HEK293 (cell line): ENCODE measurements at regions not wholly inside any gene's neighbourhood (a gene's known extent, or its start where the extent isn't known, plus 50 kb on each side); places are given as distances from the start of the nearest gene placed in this dataset.

ENCODE experiments used
- CTCF ChIA-PET: fragments of 350-600 bp; formaldehyde crosslinking; extraction: SDS; loops from one replicate; lab custom pipeline; 2021; ENCODE audit warnings: antibody characterized with exemption; lab: Yijun Ruan, JAX
- POLR2A ChIA-PET: fragments of 300-600 bp; formaldehyde crosslinking; extraction: SDS; loops from one replicate; lab custom pipeline; 2020; ENCODE audit warnings: antibody characterized with exemption, inconsistent platforms; lab: Yijun Ruan, JAX
- H3K27ac ChIP-seq: fragments of 200-500 bp; sonication (Bioruptor generic); 2 replicates; pipeline ENCODE4 v1.5.1; 2014; ENCODE audit warnings: low read depth, low read length, control low read depth, inconsistent platforms; ENCODE audit errors: extremely low read depth
- H3K36me3 ChIP-seq, 2 experiments: fragments of 200-500 bp in 1 of 2; sonication (Bioruptor generic) in 1 of 2; 1 replicate in 1 of 2; 2 replicates in 1 of 2; pipeline ENCODE4 v1.5.1; 2014 to 2017; ENCODE audit warnings: inconsistent platforms in 2 of 2, low read length in 2 of 2; ENCODE audit not compliant: control insufficient read depth in 2 of 2, insufficient read depth in 1 of 2
- H3K4me1 ChIP-seq: fragments of 200-500 bp; sonication (Bioruptor generic); 2 replicates; pipeline ENCODE4 v1.5.1; 2014; ENCODE audit warnings: mild to moderate bottlenecking, low read length, inconsistent platforms; ENCODE audit not compliant: control insufficient read depth, insufficient read depth
- H3K4me3 ChIP-seq: 2 replicates; pipeline ENCODE4 v1.5.1; 2011; ENCODE audit warnings: low read depth, mild to moderate bottlenecking, control low read depth, low read length, moderate library complexity
- H3K9me3 ChIP-seq: fragments of 200-500 bp; sonication (Bioruptor generic); 2 replicates; pipeline ENCODE4 v1.5.1; 2014; ENCODE audit warnings: low read depth, low read length, inconsistent platforms; ENCODE audit not compliant: control insufficient read depth, insufficient read depth
- HOXA7 ChIP-seq: sonication (generic); formaldehyde crosslinking; IDR thresholded peaks from 2 replicates; pipeline ENCODE4 v1.8.1; 2022; ENCODE audit warnings: missing genetic modification reagents, borderline replicate concordance
- HOXC10 ChIP-seq: sonication (generic); formaldehyde crosslinking; IDR thresholded peaks from 2 replicates; pipeline ENCODE4 v1.8.1; 2023; ENCODE audit warnings: mild to moderate bottlenecking, missing genetic modification reagents
- KLF9 ChIP-seq: fragments of 450-650 bp; formaldehyde crosslinking; IDR thresholded peaks from 2 replicates; pipeline ENCODE4 v1.5.1; 2016; ENCODE audit warnings: missing biosample characterization, missing genetic modification characterization, low read depth
- REPIN1 ChIP-seq: fragments of 450-650 bp; formaldehyde crosslinking; IDR thresholded peaks from 2 replicates; pipeline ENCODE4 v1.5.1; 2017; ENCODE audit warnings: missing biosample characterization, missing genetic modification characterization, low read depth
- SCRT1 ChIP-seq: fragments of 450-650 bp; formaldehyde crosslinking; IDR thresholded peaks from 2 replicates; pipeline ENCODE4 v1.5.1; 2016; ENCODE audit warnings: missing biosample characterization, missing genetic modification characterization, borderline replicate concordance
- SP7 ChIP-seq: fragments of 450-650 bp; formaldehyde crosslinking; IDR thresholded peaks from 2 replicates; pipeline ENCODE4 v1.5.1; 2016; ENCODE audit warnings: missing biosample characterization, missing genetic modification characterization
- YY1 ChIP-seq: fragments of 450-650 bp; formaldehyde crosslinking; IDR thresholded peaks from 2 replicates; pipeline ENCODE4 v1.5.1; 2018; ENCODE audit warnings: missing biosample characterization, missing genetic modification characterization
- ZBTB20 ChIP-seq: fragments of 450-650 bp; formaldehyde crosslinking; IDR thresholded peaks from 2 replicates; pipeline ENCODE4 v1.5.1; 2016; ENCODE audit warnings: missing biosample characterization, missing genetic modification characterization
- ZBTB7A ChIP-seq: fragments of 450-650 bp; formaldehyde crosslinking; IDR thresholded peaks from 2 replicates; pipeline ENCODE4 v1.5.1; 2016; ENCODE audit warnings: low read depth, missing biosample characterization, missing genetic modification characterization
- ZBTB8A ChIP-seq: fragments of 450-650 bp; formaldehyde crosslinking; IDR thresholded peaks from 2 replicates; pipeline ENCODE4 v1.5.1; 2016; ENCODE audit warnings: missing biosample characterization, missing genetic modification characterization
- ZIC2 ChIP-seq: fragments of 450-650 bp; formaldehyde crosslinking; IDR thresholded peaks from 2 replicates; pipeline ENCODE4 v1.5.1; 2016; ENCODE audit warnings: missing biosample characterization, missing genetic modification characterization
- ZNF146 ChIP-seq: fragments of 450-650 bp; formaldehyde crosslinking; IDR thresholded peaks from 2 replicates; pipeline ENCODE4 v1.5.1; 2016; ENCODE audit warnings: missing biosample characterization, missing genetic modification characterization
- ZNF202 ChIP-seq: fragments of 450-650 bp; formaldehyde crosslinking; IDR thresholded peaks from 2 replicates; pipeline ENCODE4 v1.5.1; 2016; ENCODE audit warnings: missing biosample characterization, missing genetic modification characterization, borderline replicate concordance
- ZNF248 ChIP-seq: fragments of 450-650 bp; formaldehyde crosslinking; IDR thresholded peaks from 2 replicates; pipeline ENCODE4 v1.5.1; 2017; ENCODE audit warnings: missing biosample characterization, missing genetic modification characterization
- ZNF266 ChIP-seq: fragments of 450-650 bp; formaldehyde crosslinking; IDR thresholded peaks from 2 replicates; pipeline ENCODE4 v1.5.1; 2016; ENCODE audit warnings: missing biosample characterization, missing genetic modification characterization, low read depth
- ZNF341 ChIP-seq: fragments of 450-650 bp; formaldehyde crosslinking; IDR thresholded peaks from 2 replicates; pipeline ENCODE4; 2016; ENCODE audit warnings: low read depth, missing biosample characterization, missing genetic modification characterization
- ZNF354C ChIP-seq: fragments of 450-650 bp; formaldehyde crosslinking; IDR thresholded peaks from 2 replicates; pipeline ENCODE4 v1.5.1; 2016; ENCODE audit warnings: missing biosample characterization, missing genetic modification characterization, low read depth, borderline replicate concordance
- ZNF391 ChIP-seq: fragments of 450-650 bp; formaldehyde crosslinking; IDR thresholded peaks from 2 replicates; pipeline ENCODE4 v1.5.1; 2016; ENCODE audit warnings: low read depth, missing biosample characterization, missing genetic modification characterization, borderline replicate concordance
- ZNF394 ChIP-seq: fragments of 450-650 bp; formaldehyde crosslinking; IDR thresholded peaks from 2 replicates; pipeline ENCODE4 v1.5.1; 2016; ENCODE audit warnings: missing biosample characterization, missing genetic modification characterization, mild to moderate bottlenecking, moderate library complexity, borderline replicate concordance
- ZNF416 ChIP-seq: fragments of 450-650 bp; formaldehyde crosslinking; IDR thresholded peaks from 2 replicates; pipeline ENCODE4 v1.5.1; 2016; ENCODE audit warnings: missing biosample characterization, missing genetic modification characterization
- ZNF521 ChIP-seq: fragments of 450-650 bp; formaldehyde crosslinking; IDR thresholded peaks from 2 replicates; pipeline ENCODE4 v1.5.1; 2017; ENCODE audit warnings: missing biosample characterization, mild to moderate bottlenecking, missing genetic modification characterization
- ZNF530 ChIP-seq: fragments of 450-650 bp; formaldehyde crosslinking; IDR thresholded peaks from 2 replicates; pipeline ENCODE4 v1.5.1; 2016; ENCODE audit warnings: low read depth, missing biosample characterization, missing genetic modification characterization
- ZNF555 ChIP-seq: fragments of 450-650 bp; formaldehyde crosslinking; conservative IDR thresholded peaks from 2 replicates; pipeline ENCODE4 v1.5.1; 2017; ENCODE audit warnings: missing biosample characterization, mild to moderate bottlenecking, missing genetic modification characterization, inconsistent platforms
- ZNF791 ChIP-seq: fragments of 450-650 bp; formaldehyde crosslinking; IDR thresholded peaks from 2 replicates; pipeline ENCODE4 v1.5.1; 2016; ENCODE audit warnings: missing biosample characterization, missing genetic modification characterization
- ZNF792 ChIP-seq: fragments of 450-650 bp; formaldehyde crosslinking; IDR thresholded peaks from 2 replicates; pipeline ENCODE4 v1.5.1; 2016; ENCODE audit warnings: missing biosample characterization, missing genetic modification characterization
- ZSCAN16 ChIP-seq: fragments of 450-650 bp; formaldehyde crosslinking; IDR thresholded peaks from 2 replicates; pipeline ENCODE4 v1.5.1; 2016; ENCODE audit warnings: missing biosample characterization, missing genetic modification characterization
- ZSCAN23 ChIP-seq: fragments of 450-650 bp; formaldehyde crosslinking; IDR thresholded peaks from 2 replicates; pipeline ENCODE4 v1.5.1; 2016; ENCODE audit warnings: missing biosample characterization, missing genetic modification characterization
- ZSCAN30 ChIP-seq: fragments of 450-650 bp; IDR thresholded peaks from 2 replicates; pipeline ENCODE4 v1.5.1; 2018; ENCODE audit warnings: missing biosample characterization, mild to moderate bottlenecking, missing genetic modification characterization, moderate library complexity
- TF ChIP-seq, protein P1 (sequence below): fragments of 450-650 bp; formaldehyde crosslinking; IDR thresholded peaks from 2 replicates; pipeline ENCODE4 v1.5.1; 2017; ENCODE audit warnings: missing biosample characterization, missing genetic modification characterization
- TF ChIP-seq, protein P2 (sequence below): fragments of 450-650 bp; formaldehyde crosslinking; IDR thresholded peaks from 2 replicates; pipeline ENCODE4 v1.5.1; 2016; ENCODE audit warnings: missing biosample characterization, missing genetic modification characterization
- TF ChIP-seq, protein P3 (sequence below): fragments of 450-650 bp; formaldehyde crosslinking; IDR thresholded peaks from 2 replicates; pipeline ENCODE4 v1.5.1; 2016; ENCODE audit warnings: missing biosample characterization, missing genetic modification characterization
- TF ChIP-seq, protein P4 (sequence below): fragments of 450-650 bp; formaldehyde crosslinking; IDR thresholded peaks from 2 replicates; pipeline ENCODE4 v1.5.1; 2016; ENCODE audit warnings: missing biosample characterization, missing genetic modification characterization

DNA sequence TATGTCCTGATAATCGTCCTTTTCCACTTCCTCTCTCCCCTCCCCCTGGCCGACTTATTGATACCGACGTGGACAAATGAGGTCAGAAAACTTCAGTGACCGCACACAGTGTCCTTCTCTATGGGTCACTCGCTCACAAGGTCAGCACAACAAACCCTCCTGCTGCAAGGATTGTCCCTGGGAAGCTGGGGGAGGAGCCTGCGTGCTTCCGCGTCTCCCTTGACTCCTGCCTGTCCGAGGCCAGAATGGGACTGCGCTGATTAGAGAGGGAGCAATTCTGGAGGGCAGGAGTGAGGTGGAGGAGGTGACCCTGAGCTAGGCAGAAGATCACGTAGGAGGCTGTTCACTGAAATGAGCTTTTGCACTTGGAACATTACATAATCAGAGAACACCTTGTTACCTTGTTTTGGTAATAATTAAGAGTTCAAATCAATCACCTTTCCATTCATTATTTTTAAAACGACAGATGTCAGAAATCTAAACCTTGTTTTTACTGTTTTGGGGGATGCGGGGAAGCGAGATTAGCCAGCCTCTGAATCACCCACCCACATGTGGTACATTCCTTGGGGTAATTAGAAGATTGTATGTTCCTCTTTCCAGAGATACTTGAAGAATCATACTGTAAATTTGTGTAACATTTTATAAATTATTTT lies 70.6 kb downstream of the CTAGE1 start:
- H3K4me3 ChIP-seq = no peak overlapping the region
- no peaks in the 10 kb centered on the region for H3K9me3 ChIP-seq
- POLR2A ChIA-PET = interaction anchor here (0.6 to 1.5 kb wide), 5 partner anchors 172 to 242 kb away, joined by 3 to 5 read pairs (median 3); partner anchors contain the start of gene GATA6
- H3K4me1 ChIP-seq = peaks cover 53% of the 10 kb centered on the region
- no peaks in the 10 kb centered on the region for H3K36me3 ChIP-seq
- CTCF ChIA-PET = interaction anchor here (0.6 to 2.1 kb wide), 12 partner anchors 9 to 219 kb away, joined by 3 to 6 read pairs (median 3); no protein-coding TSS in a partner anchor
- peak overlapping the region; percentile 25; the same call in 1 of the 2 replicates for H3K27ac ChIP-seq
- TF ChIP-seq, protein P1, sequence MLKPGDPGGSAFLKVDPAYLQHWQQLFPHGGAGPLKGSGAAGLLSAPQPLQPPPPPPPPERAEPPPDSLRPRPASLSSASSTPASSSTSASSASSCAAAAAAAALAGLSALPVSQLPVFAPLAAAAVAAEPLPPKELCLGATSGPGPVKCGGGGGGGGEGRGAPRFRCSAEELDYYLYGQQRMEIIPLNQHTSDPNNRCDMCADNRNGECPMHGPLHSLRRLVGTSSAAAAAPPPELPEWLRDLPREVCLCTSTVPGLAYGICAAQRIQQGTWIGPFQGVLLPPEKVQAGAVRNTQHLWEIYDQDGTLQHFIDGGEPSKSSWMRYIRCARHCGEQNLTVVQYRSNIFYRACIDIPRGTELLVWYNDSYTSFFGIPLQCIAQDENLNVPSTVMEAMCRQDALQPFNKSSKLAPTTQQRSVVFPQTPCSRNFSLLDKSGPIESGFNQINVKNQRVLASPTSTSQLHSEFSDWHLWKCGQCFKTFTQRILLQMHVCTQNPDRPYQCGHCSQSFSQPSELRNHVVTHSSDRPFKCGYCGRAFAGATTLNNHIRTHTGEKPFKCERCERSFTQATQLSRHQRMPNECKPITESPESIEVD (tag by site-specific recombination) = no peak
- TF ChIP-seq ZNF248 (tag by site-specific recombination) (no peak), ZNF341 (tag by site-specific recombination) (no peak), YY1 (tag by site-specific recombination) (no peak), ZNF521 (no peak), ZSCAN16 (no peak), ZNF354C (tag by site-specific recombination) (no peak), ZBTB20 (tag by site-specific recombination) (peak; percentile 44; the same call in 1 of the 2 replicates), ZNF394 (tag by site-specific recombination) (no peak), ZNF146 (tag by site-specific recombination) (no peak), ZSCAN23 (tag by site-specific recombination) (no peak), ZNF391 (tag by site-specific recombination) (no peak), SP7 (tag by site-specific recombination) (peak; percentile 75), ZNF416 (tag by site-specific recombination) (no peak), ZIC2 (tag by site-specific recombination) (no peak), ZSCAN30 (no peak), ZNF266 (tag by site-specific recombination) (no peak), ZNF555 (tag by site-specific recombination) (no peak), ZNF791 (tag by site-specific recombination) (no peak), ZBTB8A (tag by site-specific recombination) (no peak), SCRT1 (tag by site-specific recombination) (no peak), KLF9 (tag by site-specific recombination) (no peak), HOXC10 (CRISPR knock-in tag) (no peak), ZBTB7A (tag by site-specific recombination) (no peak), HOXA7 (CRISPR knock-in tag) (no peak), ZNF792 (tag by site-specific recombination) (no peak), ZNF202 (tag by site-specific recombination) (no peak), REPIN1 (tag by site-specific recombination) (no peak), ZNF530 (tag by site-specific recombination) (no peak)
- TF ChIP-seq, protein P2, sequence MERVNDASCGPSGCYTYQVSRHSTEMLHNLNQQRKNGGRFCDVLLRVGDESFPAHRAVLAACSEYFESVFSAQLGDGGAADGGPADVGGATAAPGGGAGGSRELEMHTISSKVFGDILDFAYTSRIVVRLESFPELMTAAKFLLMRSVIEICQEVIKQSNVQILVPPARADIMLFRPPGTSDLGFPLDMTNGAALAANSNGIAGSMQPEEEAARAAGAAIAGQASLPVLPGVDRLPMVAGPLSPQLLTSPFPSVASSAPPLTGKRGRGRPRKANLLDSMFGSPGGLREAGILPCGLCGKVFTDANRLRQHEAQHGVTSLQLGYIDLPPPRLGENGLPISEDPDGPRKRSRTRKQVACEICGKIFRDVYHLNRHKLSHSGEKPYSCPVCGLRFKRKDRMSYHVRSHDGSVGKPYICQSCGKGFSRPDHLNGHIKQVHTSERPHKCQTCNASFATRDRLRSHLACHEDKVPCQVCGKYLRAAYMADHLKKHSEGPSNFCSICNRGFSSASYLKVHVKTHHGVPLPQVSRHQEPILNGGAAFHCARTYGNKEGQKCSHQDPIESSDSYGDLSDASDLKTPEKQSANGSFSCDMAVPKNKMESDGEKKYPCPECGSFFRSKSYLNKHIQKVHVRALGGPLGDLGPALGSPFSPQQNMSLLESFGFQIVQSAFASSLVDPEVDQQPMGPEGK (tag by site-specific recombination) = no peak
- TF ChIP-seq, protein P3, sequence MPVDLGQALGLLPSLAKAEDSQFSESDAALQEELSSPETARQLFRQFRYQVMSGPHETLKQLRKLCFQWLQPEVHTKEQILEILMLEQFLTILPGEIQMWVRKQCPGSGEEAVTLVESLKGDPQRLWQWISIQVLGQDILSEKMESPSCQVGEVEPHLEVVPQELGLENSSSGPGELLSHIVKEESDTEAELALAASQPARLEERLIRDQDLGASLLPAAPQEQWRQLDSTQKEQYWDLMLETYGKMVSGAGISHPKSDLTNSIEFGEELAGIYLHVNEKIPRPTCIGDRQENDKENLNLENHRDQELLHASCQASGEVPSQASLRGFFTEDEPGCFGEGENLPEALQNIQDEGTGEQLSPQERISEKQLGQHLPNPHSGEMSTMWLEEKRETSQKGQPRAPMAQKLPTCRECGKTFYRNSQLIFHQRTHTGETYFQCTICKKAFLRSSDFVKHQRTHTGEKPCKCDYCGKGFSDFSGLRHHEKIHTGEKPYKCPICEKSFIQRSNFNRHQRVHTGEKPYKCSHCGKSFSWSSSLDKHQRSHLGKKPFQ = no peak
- TF ChIP-seq, protein P4, sequence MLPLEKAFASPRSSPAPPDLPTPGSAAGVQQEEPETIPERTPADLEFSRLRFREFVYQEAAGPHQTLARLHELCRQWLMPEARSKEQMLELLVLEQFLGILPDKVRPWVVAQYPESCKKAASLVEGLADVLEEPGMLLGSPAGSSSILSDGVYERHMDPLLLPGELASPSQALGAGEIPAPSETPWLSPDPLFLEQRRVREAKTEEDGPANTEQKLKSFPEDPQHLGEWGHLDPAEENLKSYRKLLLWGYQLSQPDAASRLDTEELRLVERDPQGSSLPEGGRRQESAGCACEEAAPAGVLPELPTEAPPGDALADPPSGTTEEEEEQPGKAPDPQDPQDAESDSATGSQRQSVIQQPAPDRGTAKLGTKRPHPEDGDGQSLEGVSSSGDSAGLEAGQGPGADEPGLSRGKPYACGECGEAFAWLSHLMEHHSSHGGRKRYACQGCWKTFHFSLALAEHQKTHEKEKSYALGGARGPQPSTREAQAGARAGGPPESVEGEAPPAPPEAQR (tag by site-specific recombination) = no peak
